ENCODE measurements at regions not wholly inside any gene's neighbourhood (a gene's known extent, or its start where the extent isn't known, plus 50 kb on each side); places are given as distances from the start of the nearest gene placed in this dataset.

- Mint-ChIP-seq H3K9me3 (no peaks in the 10 kb centered on the region), H3K27ac (no peak overlapping the region), H3K4me3 (no peak overlapping the region), H3K27me3 (ENCODE audit: low read depth) (no peaks in the 10 kb centered on the region), H3K36me3 (ENCODE audit: low read depth) (no peaks in the 10 kb centered on the region), H3K4me1 (ENCODE audit: low read depth) (no peaks in the 10 kb centered on the region)
- intact Hi-C loops (cut with micrococcal nuclease), result no loop called here
- CTCF ChIA-PET, result no interaction called here
- no peak for DNase-seq
These were observed 1604.0 kb downstream of the FAM181B start for GRCh38 chr11:81129618-81130017.

- Mint-ChIP-seq H3K4me1 (ENCODE audit: low read depth) (no peaks in the 10 kb centered on the region), H3K9me3 (no peaks in the 10 kb centered on the region)
These were observed 1620.9 kb downstream of the FAM181B start for GRCh38 chr11:81112718-81113117.

GRCh38 chr11:81104051-81104450, 1629.6 kb downstream of the FAM181B start:
- intact Hi-C loops (cut with micrococcal nuclease), result no loop called here
- Mint-ChIP-seq H3K27me3 (ENCODE audit: low read depth) (no peaks in the 10 kb centered on the region), H3K27ac (no peak overlapping the region), H3K9me3 (peaks cover 2% of the 10 kb centered on the region), H3K4me3 (no peak overlapping the region), H3K4me1 (ENCODE audit: low read depth) (no peaks in the 10 kb centered on the region), H3K36me3 (ENCODE audit: low read depth) (no peaks in the 10 kb centered on the region)
- CTCF ChIA-PET, result no interaction called here
- DNase-seq, result no peak

More at GRCh38 chr11:81112718-81113117, 1620.9 kb downstream of the FAM181B start:
- no peaks in the 10 kb centered on the region for H3K27me3 Mint-ChIP-seq (ENCODE audit: low read depth)
- intact Hi-C loops (cut with micrococcal nuclease), result no loop called here
- H3K36me3 Mint-ChIP-seq (ENCODE audit: low read depth), result no peaks in the 10 kb centered on the region
- CTCF ChIA-PET, result no interaction called here
- no peak overlapping the region for H3K4me3 Mint-ChIP-seq
- H3K27ac Mint-ChIP-seq, result no peak overlapping the region
- DNase-seq, result no peak

- H3K27me3 Mint-ChIP-seq (ENCODE audit: low read depth), result no peaks in the 10 kb centered on the region
- DNase-seq, result no peak
- no peaks in the 10 kb centered on the region for H3K4me1 Mint-ChIP-seq (ENCODE audit: low read depth)
- intact Hi-C loops (cut with micrococcal nuclease), result no loop called here
- H3K36me3 Mint-ChIP-seq (ENCODE audit: low read depth), result no peaks in the 10 kb centered on the region
- peaks cover 2% of the 10 kb centered on the region for H3K9me3 Mint-ChIP-seq
- CTCF ChIA-PET, result no interaction called here
- H3K4me3 Mint-ChIP-seq, result no peak overlapping the region
- H3K27ac Mint-ChIP-seq, result no peak overlapping the region
These were observed 1635.2 kb downstream of the FAM181B start for GRCh38 chr11:81098471-81098870.

DNA sequence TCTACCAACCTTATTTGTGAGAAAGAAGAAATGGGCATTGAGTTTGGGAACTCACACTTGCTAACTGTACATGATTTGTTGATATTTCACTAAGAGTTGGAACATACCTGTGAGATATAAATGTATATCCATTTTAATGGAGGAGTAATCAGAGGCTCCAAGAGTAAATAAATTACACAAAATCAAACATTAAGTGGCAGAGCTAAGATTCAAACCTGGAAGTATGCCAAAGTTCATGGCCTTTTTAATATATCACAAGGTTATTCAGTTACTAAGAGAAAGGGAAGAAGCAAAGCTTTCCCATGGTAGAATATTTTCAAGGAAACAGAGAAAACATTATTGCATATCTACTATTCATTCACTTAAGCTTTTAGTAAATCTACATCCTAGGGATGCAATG, 1641.1 kb downstream of the FAM181B start:
- no peak for DNase-seq
- Mint-ChIP-seq H3K27ac (no peak overlapping the region), H3K4me1 (ENCODE audit: low read depth) (no peaks in the 10 kb centered on the region), H3K36me3 (ENCODE audit: low read depth) (no peaks in the 10 kb centered on the region), H3K4me3 (no peak overlapping the region), H3K27me3 (ENCODE audit: low read depth) (no peaks in the 10 kb centered on the region), H3K9me3 (peaks cover 3% of the 10 kb centered on the region)
- intact Hi-C loops (cut with micrococcal nuclease), result no loop called here
- CTCF ChIA-PET, result no interaction called here

- Mint-ChIP-seq H3K4me1 (ENCODE audit: low read depth) (no peaks in the 10 kb centered on the region), H3K27ac (no peak overlapping the region), H3K9me3 (peaks cover 3% of the 10 kb centered on the region), H3K27me3 (ENCODE audit: low read depth) (no peaks in the 10 kb centered on the region), H3K4me3 (no peak overlapping the region), H3K36me3 (ENCODE audit: low read depth) (no peaks in the 10 kb centered on the region)
- CTCF ChIA-PET, result no interaction called here
- no peak for DNase-seq
- intact Hi-C loops (cut with micrococcal nuclease), result no loop called here
These were observed 1644.4 kb downstream of the FAM181B start for GRCh38 chr11:81089242-81089641.

DNA sequence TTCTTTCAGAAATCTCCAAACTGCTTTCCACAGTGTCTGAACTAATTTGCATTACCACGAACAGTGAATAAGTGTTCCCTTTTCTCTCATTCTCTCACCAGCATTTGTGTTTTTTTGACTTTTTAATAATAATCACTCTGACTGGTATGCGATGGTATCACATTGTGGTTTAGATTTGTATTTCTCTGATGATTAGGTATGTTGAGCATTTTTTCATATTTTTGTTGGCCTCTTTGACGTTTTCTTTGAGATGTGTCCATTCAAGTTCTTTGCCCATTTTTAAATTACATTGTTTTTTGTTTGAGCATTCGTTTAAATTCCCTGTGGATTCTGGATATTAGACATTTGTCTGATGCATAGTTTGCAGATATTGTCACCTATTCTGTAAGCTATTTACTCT, 1639.6 kb upstream of the TENM4 start:
- H3K4me1 Mint-ChIP-seq (ENCODE audit: low read depth), result no peaks in the 10 kb centered on the region
- no peak for DNase-seq
- no peak overlapping the region for H3K27ac Mint-ChIP-seq
- H3K36me3 Mint-ChIP-seq (ENCODE audit: low read depth), result no peaks in the 10 kb centered on the region
- intact Hi-C loops (cut with micrococcal nuclease), result no loop called here
- no peaks in the 10 kb centered on the region for H3K27me3 Mint-ChIP-seq (ENCODE audit: low read depth)
- CTCF ChIA-PET, result no interaction called here
- H3K4me3 Mint-ChIP-seq, result no peak overlapping the region
- H3K9me3 Mint-ChIP-seq, result peaks cover 13% of the 10 kb centered on the region

- Mint-ChIP-seq H3K36me3 (ENCODE audit: low read depth) (no peaks in the 10 kb centered on the region), H3K4me3 (no peak overlapping the region), H3K27me3 (ENCODE audit: low read depth) (no peaks in the 10 kb centered on the region), H3K27ac (no peak overlapping the region), H3K4me1 (ENCODE audit: low read depth) (no peaks in the 10 kb centered on the region), H3K9me3 (peaks cover 5% of the 10 kb centered on the region)
- no peak for DNase-seq
- CTCF ChIA-PET, result no interaction called here
- intact Hi-C loops (cut with micrococcal nuclease), result no loop called here
These were observed 1631.4 kb upstream of the TENM4 start for GRCh38 chr11:81072273-81072672.

DNA sequence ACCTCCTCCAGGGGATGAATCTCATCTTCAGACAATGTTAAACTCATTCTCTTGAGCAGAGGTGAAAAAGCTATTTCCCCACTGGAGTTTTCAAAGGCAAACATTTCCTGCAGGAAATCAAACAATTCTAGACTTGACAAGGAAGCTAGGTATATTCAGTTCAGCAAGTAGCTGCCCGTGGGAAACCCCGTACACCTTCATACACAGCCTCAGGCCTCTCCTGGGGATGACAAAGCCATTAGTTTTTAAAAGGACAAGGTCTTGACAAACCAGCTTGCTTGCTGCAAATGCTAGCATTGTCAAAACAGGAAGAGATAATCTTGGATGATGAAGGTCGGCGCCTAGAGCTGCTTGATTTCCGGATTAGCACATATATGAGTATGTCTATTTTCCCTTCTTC, 1630.8 kb upstream of the TENM4 start:
- no peaks in the 10 kb centered on the region for H3K4me1 Mint-ChIP-seq (ENCODE audit: low read depth)
- DNase-seq, result no peak
- H3K27ac Mint-ChIP-seq, result no peak overlapping the region
- CTCF ChIA-PET, result no interaction called here
- no peaks in the 10 kb centered on the region for H3K36me3 Mint-ChIP-seq (ENCODE audit: low read depth)
- no peak overlapping the region for H3K4me3 Mint-ChIP-seq
- H3K27me3 Mint-ChIP-seq (ENCODE audit: low read depth), result no peaks in the 10 kb centered on the region
- H3K9me3 Mint-ChIP-seq, result peaks cover 4% of the 10 kb centered on the region
- intact Hi-C loops (cut with micrococcal nuclease), result no loop called here

GRCh38 chr11:81070948-81071347, 1630.1 kb upstream of the TENM4 start:
- intact Hi-C loops (cut with micrococcal nuclease), result no loop called here
- Mint-ChIP-seq H3K27ac (no peak overlapping the region), H3K4me1 (ENCODE audit: low read depth) (no peaks in the 10 kb centered on the region), H3K27me3 (ENCODE audit: low read depth) (no peaks in the 10 kb centered on the region), H3K9me3 (peaks cover 2% of the 10 kb centered on the region), H3K4me3 (no peak overlapping the region), H3K36me3 (ENCODE audit: low read depth) (no peaks in the 10 kb centered on the region)
- CTCF ChIA-PET, result no interaction called here
- no peak for DNase-seq

DNA sequence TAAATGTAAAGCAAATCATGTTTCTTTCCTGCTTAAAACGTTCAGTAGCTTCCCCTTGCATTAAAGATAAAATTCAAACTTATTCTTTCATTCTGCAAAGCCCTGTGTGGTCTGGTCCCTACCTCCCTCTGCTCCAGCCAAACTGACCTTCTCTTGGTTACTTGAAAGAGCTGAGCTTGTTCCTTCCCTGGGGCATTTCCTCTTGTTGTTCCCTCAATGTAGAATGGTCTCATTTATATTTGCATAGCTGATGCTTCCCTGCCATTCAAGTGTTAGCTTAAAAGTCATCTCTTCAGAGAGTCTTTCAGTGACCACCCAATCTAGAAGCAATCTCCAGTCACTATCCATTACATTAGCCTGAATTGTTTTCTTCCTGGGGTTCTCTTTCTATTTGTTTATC, 1618.5 kb upstream of the TENM4 start:
- no peak overlapping the region for H3K27ac Mint-ChIP-seq
- CTCF ChIA-PET, result no interaction called here
- DNase-seq, result no peak
- H3K4me3 Mint-ChIP-seq, result no peak overlapping the region
- no peaks in the 10 kb centered on the region for H3K27me3 Mint-ChIP-seq (ENCODE audit: low read depth)
- intact Hi-C loops (cut with micrococcal nuclease), result no loop called here
- no peaks in the 10 kb centered on the region for H3K4me1 Mint-ChIP-seq (ENCODE audit: low read depth)
- H3K9me3 Mint-ChIP-seq, result peaks cover 3% of the 10 kb centered on the region
- no peaks in the 10 kb centered on the region for H3K36me3 Mint-ChIP-seq (ENCODE audit: low read depth)

DNA sequence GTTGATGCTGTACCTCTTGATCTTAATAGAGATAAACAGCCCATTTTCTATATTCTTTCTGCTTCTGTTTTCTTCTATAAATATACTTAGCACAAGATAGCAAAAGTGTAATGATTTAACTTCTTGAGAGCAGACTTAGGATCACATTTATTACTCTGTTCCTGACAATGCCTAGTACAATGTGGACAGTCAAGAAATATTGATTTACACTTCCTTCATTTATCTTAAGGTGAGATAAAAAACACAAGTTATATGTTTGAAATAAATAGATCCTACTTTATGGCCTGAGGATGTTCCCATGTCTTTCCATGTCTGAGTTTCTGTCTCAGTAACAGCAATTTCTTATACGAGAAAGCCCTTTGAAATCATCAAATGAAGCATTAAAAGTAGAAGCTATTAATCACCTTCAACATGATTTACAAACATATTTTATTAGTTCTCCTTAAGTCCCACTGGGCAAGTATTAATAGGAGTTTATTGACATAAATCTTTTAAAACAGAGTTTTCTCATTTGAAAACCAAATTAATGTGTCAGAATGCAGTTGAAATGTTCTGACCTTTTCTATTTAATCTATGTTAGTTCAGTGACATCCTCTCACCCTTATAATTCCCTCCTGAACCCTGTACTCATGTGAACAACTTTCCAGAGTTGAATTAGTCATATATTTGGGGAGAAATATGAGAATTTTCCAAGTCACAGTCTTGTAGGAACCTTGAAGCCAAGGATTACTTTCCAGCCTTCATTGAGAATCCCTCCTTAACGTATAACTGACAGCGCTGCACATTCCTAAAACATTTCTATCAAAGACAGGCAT, 1611.7 kb upstream of the TENM4 start:
- H3K27me3 Mint-ChIP-seq (ENCODE audit: low read depth), result no peaks in the 10 kb centered on the region
- no peak overlapping the region for H3K27ac Mint-ChIP-seq
- H3K4me3 Mint-ChIP-seq, result no peak overlapping the region
- CTCF ChIA-PET, result no interaction called here
- H3K36me3 Mint-ChIP-seq (ENCODE audit: low read depth), result no peaks in the 10 kb centered on the region
- H3K9me3 Mint-ChIP-seq, result peaks cover 6% of the 10 kb centered on the region
- H3K4me1 Mint-ChIP-seq (ENCODE audit: low read depth), result no peaks in the 10 kb centered on the region
- no peak for DNase-seq
- intact Hi-C loops (cut with micrococcal nuclease), result no loop called here

- H3K27me3 Mint-ChIP-seq (ENCODE audit: low read depth), result no peaks in the 10 kb centered on the region
- no peaks in the 10 kb centered on the region for H3K36me3 Mint-ChIP-seq (ENCODE audit: low read depth)
- intact Hi-C loops (cut with micrococcal nuclease), result no loop called here
- no peaks in the 10 kb centered on the region for H3K4me1 Mint-ChIP-seq (ENCODE audit: low read depth)
- no peak overlapping the region for H3K27ac Mint-ChIP-seq
- no peak overlapping the region for H3K4me3 Mint-ChIP-seq
- DNase-seq, result no peak
- peaks cover 25% of the 10 kb centered on the region for H3K9me3 Mint-ChIP-seq
- CTCF ChIA-PET, result no interaction called here
These were observed 1599.2 kb upstream of the TENM4 start for GRCh38 chr11:81039916-81040524.
